Stimulated activated naive CD8-positive, alpha-beta T cell treated with anti-CD3 and anti-CD28 coated beads, Interleukin-15, amount 100 ng/mL, for 72 hours (primary cell): ENCODE measurements at regions not wholly inside any gene's neighbourhood (a gene's known extent, or its start where the extent isn't known, plus 50 kb on each side); places are given as distances from the start of the nearest gene placed in this dataset.
A peak's percentile ranks its signal among the peaks of the same experiment; 100 is the strongest.

Source experiments
- ATAC-seq: fragments of 150-1000 bp; cut with Tn5 transposase; 2 replicates; pipeline ENCODE4 v1.10.0; 2021; ENCODE audit warnings: mild to moderate bottlenecking, moderate library complexity
- DNase-seq, 2 donors: peaks; one replicate each; pipeline ENCODE4 v3.0.0; 2021 to 2022
- H3K27ac Mint-ChIP-seq, 2 donors: one replicate each; pipeline ENCODE4 v1.8.0; 2022; ENCODE audit warnings: mild to moderate bottlenecking in 2 of 2, mixed read lengths in 2 of 2, moderate library complexity in 2 of 2
- H3K27me3 Mint-ChIP-seq: one replicate; pipeline ENCODE4 v1.8.0; 2022; ENCODE audit warnings: mixed read lengths
- H3K4me1 Mint-ChIP-seq: one replicate; pipeline ENCODE4 v1.8.0; 2022; ENCODE audit warnings: mild to moderate bottlenecking, mixed read lengths
- H3K4me3 Mint-ChIP-seq, 2 donors: one replicate each; pipeline ENCODE4 v1.8.0; 2022; ENCODE audit warnings: mild to moderate bottlenecking in 2 of 2, mixed read lengths in 2 of 2, moderate library complexity in 1 of 2
- H3K9me3 Mint-ChIP-seq, 2 donors: one replicate each; pipeline ENCODE4 v1.8.0; 2022; ENCODE audit warnings: mixed read lengths in 2 of 2

DNA sequence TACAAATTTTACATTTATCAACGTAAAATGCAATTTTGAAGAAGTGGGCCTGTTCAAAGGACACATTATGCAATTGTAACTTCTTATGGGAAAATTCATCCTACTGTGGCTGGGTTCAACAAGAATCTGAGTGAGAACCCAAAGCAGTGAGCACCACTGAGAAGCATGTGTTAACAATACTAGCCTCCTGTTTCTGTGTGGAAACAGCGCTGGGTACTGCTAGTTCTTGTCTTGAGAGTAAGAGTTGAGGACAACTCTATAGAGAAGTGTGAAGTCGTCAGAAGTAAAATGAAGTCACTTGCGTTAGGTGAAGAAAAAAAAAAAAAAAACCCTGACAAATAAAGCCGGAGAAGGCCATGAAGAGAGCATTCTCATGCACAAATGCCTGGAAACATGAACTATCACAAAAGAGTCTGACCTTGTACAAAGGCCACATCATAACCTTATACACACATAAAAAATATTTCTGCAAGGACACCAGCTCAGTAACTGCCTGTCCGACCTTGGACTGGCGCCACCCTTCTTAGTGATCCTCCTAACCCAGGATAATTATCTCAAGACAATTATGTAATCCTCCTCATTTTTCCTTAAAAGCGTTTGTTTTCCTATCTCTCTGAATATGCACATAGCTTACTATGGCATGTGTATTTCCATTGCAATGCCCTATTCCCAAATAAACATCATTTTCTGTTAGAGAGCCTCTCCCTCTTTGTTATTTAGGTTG, 554.9 kb downstream of the HTR7 start:
- Mint-ChIP-seq H3K4me1 (no peaks in the 10 kb centered on the region), H3K27me3 (peaks cover 9% of the 10 kb centered on the region), H3K27ac (no peak overlapping the region), H3K4me3 (no peak overlapping the region), H3K9me3 (no peaks in the 10 kb centered on the region)
- no peak for DNase-seq
- no peak for ATAC-seq

DNA sequence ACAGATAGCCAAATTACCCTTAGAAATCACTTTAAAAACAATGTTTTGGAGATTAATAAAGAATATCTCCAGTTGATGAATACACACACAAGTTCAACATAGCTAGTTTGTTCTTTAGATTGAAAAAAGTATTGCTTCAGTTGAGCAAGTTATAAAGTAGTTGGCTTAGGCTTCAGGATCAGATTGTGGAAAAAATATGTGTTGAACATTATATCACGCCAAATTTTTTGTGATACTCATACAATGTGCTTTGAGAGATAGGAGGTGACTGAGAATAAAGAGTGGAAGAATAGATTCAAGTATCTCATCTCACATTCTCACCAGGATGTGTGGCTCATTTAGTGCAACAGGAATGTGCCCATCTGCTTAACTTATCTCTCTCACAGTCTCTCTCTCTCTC, 553.3 kb downstream of the HTR7 start:
- H3K4me1 Mint-ChIP-seq, result no peaks in the 10 kb centered on the region
- no peaks in the 10 kb centered on the region for H3K9me3 Mint-ChIP-seq
- H3K4me3 Mint-ChIP-seq, result no peak overlapping the region
- DNase-seq (no peak), ATAC-seq (no peak)
- H3K27ac Mint-ChIP-seq, result no peak overlapping the region
- H3K27me3 Mint-ChIP-seq, result peaks cover 9% of the 10 kb centered on the region

DNA sequence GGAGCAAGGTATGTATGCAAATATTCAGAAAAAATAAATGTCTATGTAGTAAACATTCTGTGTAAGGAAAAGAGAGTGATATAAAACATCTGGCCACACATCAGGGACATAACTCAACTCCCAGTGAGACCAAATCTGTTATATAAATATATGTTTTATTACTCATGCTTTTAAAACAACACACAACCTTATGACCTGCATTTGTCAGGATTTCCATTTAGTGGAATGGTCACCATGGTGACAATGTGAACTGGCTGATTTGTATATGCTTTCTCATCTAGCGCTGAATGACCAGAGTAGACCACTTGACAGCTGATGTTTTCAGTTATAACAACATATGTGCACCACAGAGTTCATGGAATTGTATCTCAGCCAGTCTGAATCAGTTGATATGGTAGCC, 551.7 kb downstream of the HTR7 start:
- H3K27ac Mint-ChIP-seq, result no peak overlapping the region
- no peaks in the 10 kb centered on the region for H3K4me1 Mint-ChIP-seq
- ATAC-seq (no peak), DNase-seq (no peak)
- no peak overlapping the region for H3K4me3 Mint-ChIP-seq
- peaks cover 9% of the 10 kb centered on the region for H3K27me3 Mint-ChIP-seq
- H3K9me3 Mint-ChIP-seq, result no peaks in the 10 kb centered on the region

DNA sequence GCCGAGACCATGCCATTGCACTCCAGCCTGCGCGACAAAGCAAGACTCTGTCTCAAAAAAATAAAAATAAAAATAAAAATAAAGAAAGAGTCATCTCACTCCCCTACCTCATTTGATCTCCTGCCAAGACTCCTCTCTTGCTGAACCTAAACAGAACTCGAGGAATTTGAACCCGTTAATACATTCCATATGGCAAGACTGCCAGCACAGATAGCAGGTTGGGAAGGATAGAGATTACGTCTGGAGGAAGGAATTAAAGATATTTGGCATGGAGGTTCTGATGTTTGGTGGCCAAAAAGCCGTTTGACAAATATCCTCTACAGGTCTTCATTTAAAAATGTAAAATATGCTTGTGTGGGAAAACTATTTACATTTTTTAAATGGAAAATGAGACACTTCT, 549.6 kb downstream of the HTR7 start:
- Mint-ChIP-seq H3K4me1 (no peaks in the 10 kb centered on the region), H3K4me3 (no peak overlapping the region), H3K27ac (no peak overlapping the region), H3K27me3 (peaks cover 9% of the 10 kb centered on the region), H3K9me3 (peaks cover 0 to 5% of the 10 kb centered on the region in 2 donors)
- DNase-seq (no peak), ATAC-seq (no peak)

DNA sequence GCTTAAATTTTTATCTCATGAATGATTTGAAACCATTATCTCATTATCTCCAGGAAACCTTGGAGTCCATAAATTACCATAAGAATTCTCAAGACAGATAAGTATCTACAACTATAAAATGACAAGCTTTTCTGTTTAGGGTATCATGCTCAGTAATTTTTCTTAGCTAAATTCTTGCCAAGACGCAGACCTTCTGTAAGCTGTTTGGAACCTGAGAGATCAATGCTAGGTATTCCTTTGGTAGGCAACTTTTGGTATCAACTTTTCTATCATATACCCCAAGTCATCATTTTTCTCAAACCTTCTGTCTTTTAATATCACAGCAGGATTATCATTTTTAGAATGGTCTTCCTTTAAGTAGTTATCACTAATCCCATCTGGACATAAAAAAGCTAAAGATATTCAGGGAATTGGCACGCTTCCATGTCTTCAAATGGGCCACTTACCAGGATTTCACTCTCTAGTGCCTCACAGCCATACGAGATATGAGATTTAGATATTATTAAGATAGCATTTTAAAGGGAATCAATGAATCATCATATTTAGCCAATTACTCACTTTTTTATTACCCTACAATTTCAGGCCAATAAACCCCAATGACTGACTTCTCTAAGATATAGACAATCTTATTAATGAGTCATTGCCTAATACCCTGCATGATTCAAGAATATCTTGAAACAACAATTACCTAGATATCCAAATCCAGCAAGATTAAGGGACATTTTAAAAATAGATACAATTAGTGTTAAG, 544.1 kb downstream of the HTR7 start:
- peaks cover 7% of the 10 kb centered on the region for H3K27me3 Mint-ChIP-seq
- H3K4me3 Mint-ChIP-seq, result no peak overlapping the region
- peaks cover 0 to 8% of the 10 kb centered on the region in 2 donors for H3K9me3 Mint-ChIP-seq
- DNase-seq (no peak), ATAC-seq (no peak)
- H3K27ac Mint-ChIP-seq, result no peak overlapping the region
- H3K4me1 Mint-ChIP-seq, result no peaks in the 10 kb centered on the region

DNA sequence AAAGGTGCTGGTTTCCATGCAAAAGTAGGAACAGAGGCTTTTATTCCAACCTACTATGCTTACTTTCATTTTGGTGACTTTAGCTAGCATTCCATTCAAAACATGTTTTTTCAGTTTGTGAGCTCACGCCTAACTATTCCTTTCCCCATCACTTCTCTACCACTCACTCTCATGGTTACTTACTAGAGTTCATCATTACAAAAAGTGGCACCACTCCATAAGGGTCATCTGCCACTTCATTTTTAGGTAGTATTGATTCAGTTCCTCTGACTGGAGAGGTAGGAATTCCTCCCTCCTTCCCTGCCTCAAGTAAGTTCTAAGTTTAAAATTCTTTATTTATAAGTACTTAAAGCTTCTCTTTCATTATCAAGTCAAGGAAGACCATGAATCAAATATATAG, 543.1 kb downstream of the HTR7 start:
- H3K27ac Mint-ChIP-seq, result no peak overlapping the region
- no peak for DNase-seq
- H3K4me3 Mint-ChIP-seq, result no peak overlapping the region
- no peak for ATAC-seq
- H3K4me1 Mint-ChIP-seq, result no peaks in the 10 kb centered on the region
- peaks cover 0 to 12% of the 10 kb centered on the region in 2 donors for H3K9me3 Mint-ChIP-seq
- H3K27me3 Mint-ChIP-seq, result peaks cover 7% of the 10 kb centered on the region

DNA sequence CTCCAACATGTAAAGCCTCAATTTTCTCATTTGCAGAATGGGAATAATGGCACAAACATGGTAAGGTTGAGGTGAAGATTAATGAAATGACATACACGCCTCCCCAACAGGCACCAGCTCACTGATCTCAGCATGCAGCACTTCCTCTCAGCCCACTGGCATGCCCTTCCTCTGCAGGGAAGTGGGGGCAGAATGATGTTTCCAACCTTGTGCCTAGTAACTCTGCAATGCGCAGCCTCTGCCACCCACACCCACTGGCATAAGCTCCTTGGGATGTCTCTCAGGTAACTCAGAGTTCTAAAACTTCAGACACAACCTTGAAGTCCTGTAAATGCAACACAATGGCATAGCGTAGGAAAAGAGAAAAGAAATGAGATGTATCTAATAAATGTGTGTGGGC, 540.7 kb downstream of the HTR7 start:
- H3K27me3 Mint-ChIP-seq, result peaks cover 7% of the 10 kb centered on the region
- H3K4me1 Mint-ChIP-seq, result no peaks in the 10 kb centered on the region
- H3K4me3 Mint-ChIP-seq, result no peak overlapping the region
- no peak for ATAC-seq
- peaks cover 0 to 12% of the 10 kb centered on the region in 2 donors for H3K9me3 Mint-ChIP-seq
- DNase-seq, result no peak
- H3K27ac Mint-ChIP-seq, result no peak overlapping the region

DNA sequence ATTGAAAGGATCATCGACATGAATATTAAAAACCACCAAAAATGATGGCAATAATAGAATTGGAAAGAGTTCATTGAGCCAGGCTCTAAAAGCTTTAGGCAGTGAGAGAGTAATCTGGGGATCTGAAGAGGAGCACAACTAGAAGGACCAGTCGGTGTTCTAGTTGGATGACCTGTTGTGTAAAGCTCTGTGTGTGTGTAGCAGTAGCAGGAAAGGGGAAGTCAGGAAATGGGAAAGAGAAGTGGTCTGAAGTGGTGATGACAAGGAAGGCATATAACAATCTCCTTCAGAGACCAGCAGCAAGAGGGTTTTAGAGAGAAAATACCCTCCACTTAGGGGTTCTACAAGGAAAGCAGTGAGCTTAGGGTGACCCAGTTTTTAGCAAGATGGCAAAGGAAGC, 539.2 kb downstream of the HTR7 start:
- Mint-ChIP-seq H3K4me3 (no peak overlapping the region), H3K9me3 (peaks cover 0 to 8% of the 10 kb centered on the region in 2 donors), H3K27me3 (peaks cover 7% of the 10 kb centered on the region), H3K4me1 (no peaks in the 10 kb centered on the region), H3K27ac (no peak overlapping the region)
- no peak for DNase-seq
- no peak for ATAC-seq

DNA sequence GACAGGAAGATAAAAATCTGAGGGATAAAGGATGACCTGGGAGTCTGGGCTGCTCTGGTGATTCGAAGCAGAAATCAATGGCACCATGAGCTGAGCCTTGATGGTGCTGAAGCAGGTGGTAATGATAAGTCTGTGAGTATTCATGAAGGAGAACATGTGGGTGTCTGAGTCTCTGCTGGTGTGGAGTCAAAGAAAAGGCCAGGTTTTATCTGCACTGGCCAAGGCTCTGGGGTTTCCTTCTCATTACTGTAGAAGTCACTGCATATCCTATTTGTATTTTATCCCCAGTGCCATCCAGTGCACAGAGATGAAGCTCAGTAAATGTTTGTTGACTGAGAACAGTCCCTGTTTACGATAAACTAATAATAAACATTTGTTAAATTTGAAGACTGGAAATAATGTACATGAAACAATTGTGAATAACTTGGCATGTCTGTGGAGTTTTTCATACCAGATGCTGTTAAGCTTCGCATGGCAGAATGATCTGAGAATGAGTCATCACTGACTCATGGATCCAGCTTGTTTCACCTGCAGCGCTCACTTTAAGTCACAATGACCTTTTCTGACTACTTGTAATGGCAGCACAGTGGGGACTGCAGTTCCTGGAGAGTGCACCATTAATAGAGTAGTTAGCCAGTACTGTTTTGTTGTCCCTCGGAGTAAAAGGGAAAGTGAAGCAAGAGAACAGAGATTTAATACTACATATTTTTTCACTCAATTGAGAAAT, 538.5 kb downstream of the HTR7 start:
- peak; percentile 85 for ATAC-seq
- DNase-seq, result peak in 1 of 2 donors; percentile 9
- H3K27me3 Mint-ChIP-seq, result peaks cover 7% of the 10 kb centered on the region
- H3K27ac Mint-ChIP-seq, result no peak overlapping the region
- H3K4me3 Mint-ChIP-seq, result no peak overlapping the region
- H3K9me3 Mint-ChIP-seq, result peaks cover 0 to 8% of the 10 kb centered on the region in 2 donors
- H3K4me1 Mint-ChIP-seq, result no peaks in the 10 kb centered on the region

DNA sequence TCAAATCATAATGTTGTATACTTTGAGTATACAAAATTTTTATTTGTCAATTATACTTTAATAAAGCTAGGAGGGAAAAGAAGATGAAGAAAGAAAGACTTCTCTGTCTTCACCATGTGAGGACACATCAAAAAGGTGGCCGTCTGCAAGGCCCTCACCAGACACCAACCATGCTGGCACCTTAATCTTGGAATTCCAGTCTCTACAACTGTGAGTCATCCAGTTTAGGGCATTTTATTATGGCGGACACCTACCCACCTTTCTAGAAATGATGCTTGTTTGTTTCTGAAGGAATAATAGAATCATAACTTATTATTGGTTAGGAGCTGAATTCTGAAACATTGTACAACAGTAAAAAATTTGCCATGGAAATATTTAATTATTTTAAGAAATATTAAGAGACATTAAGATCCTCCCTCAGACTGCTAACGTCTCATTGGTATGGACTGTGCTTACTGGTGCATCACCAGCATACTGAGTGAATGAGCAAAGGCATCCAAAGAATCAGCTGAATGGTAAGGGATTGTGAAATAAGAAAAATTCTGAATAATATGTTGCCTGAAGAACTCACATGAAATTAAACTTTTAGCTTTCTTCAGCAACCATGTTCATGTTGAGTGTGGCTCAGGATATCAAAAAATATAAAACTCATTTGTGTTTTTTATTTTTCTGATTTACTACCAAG, 536.6 kb downstream of the HTR7 start:
- H3K4me1 Mint-ChIP-seq, result no peaks in the 10 kb centered on the region
- H3K27ac Mint-ChIP-seq, result no peak overlapping the region
- ATAC-seq, result no peak
- peaks cover 7% of the 10 kb centered on the region for H3K27me3 Mint-ChIP-seq
- peaks cover 0 to 8% of the 10 kb centered on the region in 2 donors for H3K9me3 Mint-ChIP-seq
- no peak overlapping the region for H3K4me3 Mint-ChIP-seq
- DNase-seq, result no peak

DNA sequence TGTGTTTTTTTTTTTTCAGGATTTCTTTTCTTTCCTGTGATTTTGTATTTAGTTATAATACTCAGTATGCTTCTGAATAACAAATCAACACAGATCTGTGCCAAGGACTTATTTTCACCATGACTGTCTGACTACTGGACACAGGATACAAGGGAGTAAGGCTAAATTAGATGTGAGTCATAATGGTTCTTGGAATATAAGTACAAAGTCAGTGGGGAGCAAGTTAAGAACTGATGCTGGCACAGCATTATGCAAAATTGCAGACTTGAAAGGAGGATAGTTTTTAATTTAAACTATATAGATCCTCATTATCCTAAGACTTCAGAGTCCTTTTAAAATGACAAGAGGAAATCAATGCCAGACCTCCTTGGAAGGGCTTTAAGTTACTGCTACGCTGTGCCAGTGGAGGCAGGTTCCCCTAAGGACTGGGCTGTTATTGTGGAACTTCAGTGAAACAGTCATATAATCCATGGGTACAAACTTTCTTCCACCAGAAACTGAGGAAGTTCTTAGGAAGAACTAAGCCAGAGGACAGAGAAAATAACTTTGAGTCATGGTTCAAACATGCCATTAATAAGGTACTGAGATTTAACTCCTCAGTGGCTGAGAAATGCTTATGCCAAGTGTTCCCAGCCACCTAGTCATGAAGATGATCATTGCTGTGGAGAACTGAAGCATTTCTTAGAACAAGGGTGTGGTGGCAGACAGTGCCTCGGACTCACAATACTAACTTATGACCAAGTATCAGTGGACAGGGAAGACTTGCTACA, 531.2 kb downstream of the HTR7 start:
- DNase-seq, result no peak
- no peak overlapping the region for H3K4me3 Mint-ChIP-seq

DNA sequence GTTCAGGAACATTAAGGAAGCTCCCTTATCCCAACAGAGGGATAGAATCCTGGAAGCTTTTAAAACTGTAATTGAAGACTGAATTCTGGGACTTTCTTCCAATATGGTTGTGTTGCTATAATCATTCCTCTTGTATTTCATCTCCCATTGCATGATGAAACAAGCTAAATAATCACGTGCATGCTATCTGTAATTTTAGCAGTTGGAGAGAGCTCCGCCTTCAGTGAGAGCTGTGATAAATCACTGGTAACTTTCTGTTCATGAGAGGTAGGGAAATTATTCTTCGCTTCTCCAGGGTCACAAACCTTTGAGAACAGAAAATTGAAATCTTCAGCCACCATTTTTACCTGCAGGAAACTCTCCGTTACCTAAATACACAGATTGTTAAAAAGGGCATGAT, 530.2 kb downstream of the HTR7 start:
- H3K9me3 Mint-ChIP-seq, result peaks cover 4 to 6% of the 10 kb centered on the region in 2 donors
- no peak overlapping the region for H3K27ac Mint-ChIP-seq
- no peak for ATAC-seq
- DNase-seq, result no peak
- H3K4me1 Mint-ChIP-seq, result no peaks in the 10 kb centered on the region
- no peak overlapping the region for H3K4me3 Mint-ChIP-seq
- no peaks in the 10 kb centered on the region for H3K27me3 Mint-ChIP-seq

More for the DNA sequence above, 531.2 kb downstream of the HTR7 start:
- H3K9me3 Mint-ChIP-seq, result peaks cover 0 to 6% of the 10 kb centered on the region in 2 donors
- H3K27ac Mint-ChIP-seq, result no peak overlapping the region
- no peak for ATAC-seq
- H3K4me1 Mint-ChIP-seq, result no peaks in the 10 kb centered on the region
- no peaks in the 10 kb centered on the region for H3K27me3 Mint-ChIP-seq

DNA sequence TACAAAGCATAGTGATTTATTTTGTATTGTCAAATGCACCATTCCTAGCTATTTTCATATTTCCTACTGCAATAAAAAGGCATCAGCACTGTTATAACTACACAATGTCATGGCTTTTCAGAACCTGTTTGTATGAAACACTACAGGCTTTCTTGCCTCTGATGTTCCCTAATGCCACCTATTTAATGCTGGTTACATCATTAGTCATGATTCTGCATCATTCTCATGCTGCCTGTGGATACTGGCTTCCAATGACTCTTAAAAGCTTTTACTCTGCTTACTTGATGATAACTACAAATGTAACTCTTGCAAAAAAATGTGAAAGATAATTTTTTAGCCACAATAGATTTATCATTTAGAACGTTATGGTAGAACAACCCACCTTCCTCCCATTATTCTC, 529.4 kb downstream of the HTR7 start:
- DNase-seq (no peak), ATAC-seq (no peak)
- H3K27me3 Mint-ChIP-seq, result no peaks in the 10 kb centered on the region
- peaks cover 4 to 6% of the 10 kb centered on the region in 2 donors for H3K9me3 Mint-ChIP-seq
- H3K4me3 Mint-ChIP-seq, result no peak overlapping the region
- no peaks in the 10 kb centered on the region for H3K4me1 Mint-ChIP-seq
- no peak overlapping the region for H3K27ac Mint-ChIP-seq

DNA sequence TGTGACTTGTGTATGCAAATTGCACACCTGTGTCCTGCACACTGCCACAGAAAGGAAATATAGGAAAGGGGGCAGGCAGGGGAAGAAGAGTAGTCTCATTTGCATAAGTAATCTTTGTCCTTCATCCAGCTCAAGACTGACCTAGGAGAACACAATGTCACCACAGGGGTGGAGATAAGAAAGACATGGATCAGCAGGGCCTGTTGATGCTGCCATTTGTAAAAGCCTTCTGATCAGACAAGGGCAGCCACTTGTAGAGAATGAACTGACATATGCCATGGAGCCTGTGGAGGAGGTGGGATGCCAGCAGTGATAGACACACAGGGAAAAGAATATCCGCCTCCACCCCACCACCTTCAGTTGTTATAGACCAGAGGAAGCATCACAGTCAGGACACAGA, 528.9 kb downstream of the HTR7 start:
- Mint-ChIP-seq H3K27me3 (no peaks in the 10 kb centered on the region), H3K4me3 (no peak overlapping the region), H3K27ac (no peak overlapping the region), H3K9me3 (peaks cover 4 to 6% of the 10 kb centered on the region in 2 donors), H3K4me1 (no peaks in the 10 kb centered on the region)
- DNase-seq, result no peak
- ATAC-seq, result no peak

DNA sequence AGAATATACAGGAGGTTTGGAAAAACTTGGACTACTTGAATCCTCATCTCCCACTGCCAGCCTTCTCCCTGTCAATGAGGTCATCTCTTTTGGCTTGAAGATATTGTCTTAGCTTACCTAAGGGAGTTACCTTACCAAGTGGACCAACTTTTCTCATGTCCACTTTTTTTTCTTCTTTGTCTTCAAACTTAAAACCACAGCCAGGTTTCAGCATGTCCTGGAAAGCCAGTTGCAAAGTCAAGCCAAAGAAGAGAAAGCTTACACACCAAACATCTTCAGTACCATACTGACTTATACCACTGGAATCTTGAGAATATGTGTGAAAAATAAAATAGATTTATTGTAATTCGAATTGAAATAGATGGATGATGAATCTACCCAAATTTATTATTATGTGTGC, 520.5 kb downstream of the HTR7 start:
- no peak overlapping the region for H3K4me3 Mint-ChIP-seq
- peaks cover 0 to 1% of the 10 kb centered on the region in 2 donors for H3K9me3 Mint-ChIP-seq
- DNase-seq (no peak), ATAC-seq (no peak)
- H3K4me1 Mint-ChIP-seq, result no peaks in the 10 kb centered on the region
- no peaks in the 10 kb centered on the region for H3K27me3 Mint-ChIP-seq
- H3K27ac Mint-ChIP-seq, result no peak overlapping the region
